ENCODE measurements at regions not wholly inside any gene's neighbourhood (a gene's known extent, or its start where the extent isn't known, plus 50 kb on each side); places are given as distances from the start of the nearest gene placed in this dataset.

- TF ChIP-seq CTCF (IDR thresholded peaks at IDR 0.05; ENCODE audit: low read depth, low read length), result no peak
- TF ChIP-seq MAX (IDR thresholded peaks at IDR 0.05; ENCODE audit: low read depth, low read length), result no peak
- TF ChIP-seq POLR2A (IDR thresholded peaks at IDR 0.05; ENCODE audit: extremely low read depth, insufficient read length), result no peak
These were observed 997.9 kb upstream of the ALCAM start for GRCh38 chr3:104368760-104369159.

Data from NB4 (cell line).